GM04504 (cell line): ENCODE measurements at regions not wholly inside any gene's neighbourhood (a gene's known extent, or its start where the extent isn't known, plus 50 kb on each side); places are given as distances from the start of the nearest gene placed in this dataset.
"Not testable (repeated sequence)": the region's sequence is repeated elsewhere in the genome, so short reads cannot be mapped to it uniquely, and the experiment has no call there.

Experiments used
- DNase-seq: peaks from one replicate; pipeline ENCODE4 v3.0.0-alpha.2; 2012; ENCODE audit warnings: low read depth

- no peak for DNase-seq
These were observed 52.7 kb upstream of the ZCCHC13 start for GRCh38 chrX:74251006-74251930.

- DNase-seq = no peak
These were observed 53.4 kb upstream of the ZCCHC13 start for GRCh38 chrX:74250574-74250973.

- no peak for DNase-seq
These were observed 54.0 kb upstream of the ZCCHC13 start for GRCh38 chrX:74249963-74250362.

- DNase-seq = no peak
These were observed 55.1 kb upstream of the ZCCHC13 start for GRCh38 chrX:74248889-74249288.

GRCh38 chrX:74246524-74246923 is 57.5 kb upstream of the ZCCHC13 start:
- no peak for DNase-seq

- no peak for DNase-seq
These were observed 61.4 kb upstream of the ZCCHC13 start for GRCh38 chrX:74242484-74243138.

- DNase-seq = no peak
These were observed 61.9 kb upstream of the ZCCHC13 start for GRCh38 chrX:74242050-74242449.

GRCh38 chrX:74238771-74239170 is 65.2 kb upstream of the ZCCHC13 start:
- no peak for DNase-seq

GRCh38 chrX:74234818-74235217 is 69.2 kb upstream of the ZCCHC13 start:
- no peak for DNase-seq

GRCh38 chrX:74232859-74233258 is 71.1 kb upstream of the ZCCHC13 start:
- no peak for DNase-seq

- DNase-seq = no peak
These were observed 72.4 kb upstream of the ZCCHC13 start for GRCh38 chrX:74231625-74232024.

- DNase-seq = no peak
These were observed 73.9 kb upstream of the ZCCHC13 start for GRCh38 chrX:74230094-74230493.

GRCh38 chrX:74225111-74225510 is 78.9 kb upstream of the ZCCHC13 start:
- DNase-seq = no peak

- DNase-seq = no peak
These were observed 83.7 kb upstream of the ZCCHC13 start for GRCh38 chrX:74220277-74220676.

- no peak for DNase-seq
These were observed 85.1 kb upstream of the ZCCHC13 start for GRCh38 chrX:74218895-74219294.

- no peak for DNase-seq
These were observed 87.6 kb upstream of the ZCCHC13 start for GRCh38 chrX:74216421-74216820.

- DNase-seq = no peak
These were observed 92.1 kb upstream of the ZCCHC13 start for GRCh38 chrX:74211911-74212310.

- DNase-seq = no peak
These were observed 96.4 kb upstream of the ZCCHC13 start for GRCh38 chrX:74207539-74207938.

GRCh38 chrX:74195605-74196004 is 108.4 kb upstream of the ZCCHC13 start:
- no peak for DNase-seq

GRCh38 chrX:74195120-74195519 is 108.9 kb upstream of the ZCCHC13 start:
- no peak for DNase-seq

- DNase-seq = no peak
These were observed 116.8 kb upstream of the ZCCHC13 start for GRCh38 chrX:74187211-74187610.

- DNase-seq = not testable (repeated sequence)
These were observed 120.9 kb upstream of the ZCCHC13 start for GRCh38 chrX:74183047-74183446.

GRCh38 chrX:74181976-74182375 is 122.0 kb upstream of the ZCCHC13 start:
- not testable (repeated sequence) for DNase-seq
